Small intestine (tissue), 7 donors: ENCODE measurements at regions not wholly inside any gene's neighbourhood (a gene's known extent, or its start where the extent isn't known, plus 50 kb on each side); places are given as distances from the start of the nearest gene placed in this dataset.

ENCODE experiments used
- DNase-seq, 2 donors: peaks; one replicate each; pipeline versions ENCODE4 v3.0.0 to v3.0.0-alpha.2; 2013
- FAIRE-seq: peaks from 2 replicates; lab custom pipeline; 2012; peaks lifted over from hg19 to GRCh38; lab: Jason Lieb, UNC
- H3K27ac ChIP-seq, 3 donors: one replicate each; pipeline ENCODE4 v1.5.1; 2013; ENCODE audit warnings: low read length in 2 of 3, mild to moderate bottlenecking in 2 of 3, control low read depth in 1 of 3, inconsistent platforms in 1 of 3, low read depth in 1 of 3, moderate library complexity in 1 of 3
- H3K27me3 ChIP-seq, 3 donors: one replicate each; pipeline ENCODE4 v1.6.1; 2013; ENCODE audit warnings: low read length in 3 of 3, inconsistent platforms in 1 of 3; ENCODE audit not compliant: control insufficient read depth in 3 of 3, insufficient read depth in 3 of 3
- H3K36me3 ChIP-seq, 3 donors: one replicate each; pipeline ENCODE4 v1.6.1; 2013; ENCODE audit warnings: low read length in 3 of 3, inconsistent platforms in 1 of 3, low read depth in 1 of 3, mild to moderate bottlenecking in 1 of 3, moderate library complexity in 1 of 3; ENCODE audit not compliant: control insufficient read depth in 3 of 3, insufficient read depth in 2 of 3
- H3K4me1 ChIP-seq, 3 donors: one replicate each; pipeline ENCODE4 v1.6.1; 2013; ENCODE audit warnings: low read length in 2 of 3, inconsistent platforms in 1 of 3, low read depth in 1 of 3, mild to moderate bottlenecking in 1 of 3, moderate library complexity in 1 of 3; ENCODE audit not compliant: control insufficient read depth in 3 of 3, insufficient read depth in 2 of 3
- H3K4me3 ChIP-seq, 3 donors: one replicate each; pipeline ENCODE4 v1.5.1; 2013; ENCODE audit warnings: low read length in 3 of 3, control low read depth in 1 of 3, inconsistent platforms in 1 of 3, low read depth in 1 of 3, mild to moderate bottlenecking in 1 of 3, moderate library complexity in 1 of 3
- H3K9me3 ChIP-seq, 2 donors: one replicate each; pipeline ENCODE4 v1.6.1; 2013; ENCODE audit warnings: low read depth in 1 of 2, low read length in 1 of 2; ENCODE audit not compliant: control insufficient read depth in 2 of 2, insufficient read depth in 1 of 2
- WGBS, 3 donors: extraction: QIAGEN DNeasy Blood & Tissue Kit; methylation state at CpG; one replicate each; pipeline ENCODE4 v1.1.7; 2013; 5-methylcytosine and 5-hydroxymethylcytosine counted together
- donor health status: healthy with polysubstance abuse.
- donor health status: control.
- donor health status: control.
- donor health status: Bipolar disorder and iron deficiency.
- donor health status: healthy.

- WGBS, 3 donors = 43 to 68% (median 56%) methylated on average over 3 of the region's 3 CpGs
- Histone ChIP-seq H3K27me3 (peaks cover 0 to 16% (median 0%) of the 10 kb centered on the region in 3 donors), H3K27ac (no peak overlapping the region)
Measured at GRCh38 chr11:134642206-134642605, 230.2 kb upstream of the B3GAT1 start.

GRCh38 chr11:134640971-134641968 lies 229.2 kb upstream of the B3GAT1 start:
- no peak for DNase-seq

More at GRCh38 chr11:134642206-134642605, 230.2 kb upstream of the B3GAT1 start:
- Histone ChIP-seq H3K36me3 (no peaks in the 10 kb centered on the region), H3K4me3 (no peak overlapping the region), H3K9me3 (no peaks in the 10 kb centered on the region), H3K4me1 (peaks cover 0 to 11% (median 0%) of the 10 kb centered on the region in 3 donors)
- DNase-seq (peak; percentile 59 to 77), FAIRE-seq (no peak)

GRCh38 chr11:134640536-134640935 lies 228.5 kb upstream of the B3GAT1 start:
- H3K27me3 ChIP-seq = peaks cover 0 to 14% (median 0%) of the 10 kb centered on the region in 3 donors
- peaks cover 0 to 11% (median 0%) of the 10 kb centered on the region in 3 donors for H3K4me1 ChIP-seq
- DNase-seq (no peak), FAIRE-seq (no peak)
- no peak overlapping the region for H3K4me3 ChIP-seq
- 85 to 89% (median 89%) methylated on average over 4 to 5 of the region's 5 CpGs for WGBS, 3 donors
- no peaks in the 10 kb centered on the region for H3K36me3 ChIP-seq
- H3K27ac ChIP-seq = peak overlapping the region in 1 of 3 donors; percentile 21
- no peaks in the 10 kb centered on the region for H3K9me3 ChIP-seq

More at GRCh38 chr11:134640971-134641968, 229.2 kb upstream of the B3GAT1 start:
- H3K27ac ChIP-seq = no peak overlapping the region
- FAIRE-seq = no peak
- H3K27me3 ChIP-seq = peaks cover 0 to 14% (median 0%) of the 10 kb centered on the region in 3 donors
- H3K36me3 ChIP-seq = no peaks in the 10 kb centered on the region
- peaks cover 0 to 11% (median 0%) of the 10 kb centered on the region in 3 donors for H3K4me1 ChIP-seq
- WGBS, 3 donors = 79 to 90% (median 84%) methylated on average over 17 of the region's 17 CpGs
- no peak overlapping the region for H3K4me3 ChIP-seq
- no peaks in the 10 kb centered on the region for H3K9me3 ChIP-seq

GRCh38 chr11:134639586-134640330 lies 227.7 kb upstream of the B3GAT1 start:
- FAIRE-seq (no peak), DNase-seq (peak; percentile 84 to 86)
- H3K36me3 ChIP-seq = no peaks in the 10 kb centered on the region
- H3K9me3 ChIP-seq = no peaks in the 10 kb centered on the region
- peaks cover 0 to 11% (median 0%) of the 10 kb centered on the region in 3 donors for H3K4me1 ChIP-seq
- peak overlapping the region in 1 of 3 donors; percentile 21 for H3K27ac ChIP-seq
- H3K4me3 ChIP-seq = no peak overlapping the region
- peaks cover 0 to 11% (median 0%) of the 10 kb centered on the region in 3 donors for H3K27me3 ChIP-seq
- WGBS, 3 donors = 19 to 55% (median 40%) methylated on average over 11 to 14 of the region's 15 CpGs

GRCh38 chr11:134638796-134639430 lies 226.9 kb upstream of the B3GAT1 start:
- Histone ChIP-seq H3K4me3 (no peak overlapping the region), H3K4me1 (peaks cover 0 to 11% (median 0%) of the 10 kb centered on the region in 3 donors), H3K27ac (no peak overlapping the region), H3K9me3 (no peaks in the 10 kb centered on the region), H3K36me3 (no peaks in the 10 kb centered on the region), H3K27me3 (peaks cover 0 to 7% (median 0%) of the 10 kb centered on the region in 3 donors)
- FAIRE-seq (no peak), DNase-seq (no peak)
- 62 to 72% (median 70%) methylated on average over 10 of the region's 10 CpGs for WGBS, 3 donors

- no peaks in the 10 kb centered on the region for H3K27me3 ChIP-seq
- no peak overlapping the region for H3K27ac ChIP-seq
- no peaks in the 10 kb centered on the region for H3K36me3 ChIP-seq
- no peak for FAIRE-seq
- H3K4me1 ChIP-seq = peaks cover 0 to 11% (median 0%) of the 10 kb centered on the region in 3 donors
- H3K9me3 ChIP-seq = no peaks in the 10 kb centered on the region
- no peak for DNase-seq
- no peak overlapping the region for H3K4me3 ChIP-seq
- WGBS, 3 donors = 81 to 86% (median 82%) methylated on average over 11 of the region's 11 CpGs
Measured at GRCh38 chr11:134637091-134638015, 225.3 kb upstream of the B3GAT1 start.

- DNase-seq = no peak
- 85 to 92% (median 86%) methylated on average over 12 of the region's 12 CpGs for WGBS, 3 donors
- H3K27me3 ChIP-seq = no peaks in the 10 kb centered on the region
- no peak for FAIRE-seq
- no peaks in the 10 kb centered on the region for H3K36me3 ChIP-seq
- no peaks in the 10 kb centered on the region for H3K9me3 ChIP-seq
- H3K4me1 ChIP-seq = peaks cover 0 to 11% (median 0%) of the 10 kb centered on the region in 3 donors
- H3K27ac ChIP-seq = no peak overlapping the region
- H3K4me3 ChIP-seq = no peak overlapping the region
Measured at GRCh38 chr11:134636071-134636470, 224.0 kb upstream of the B3GAT1 start.
